ENCODE measurements at regions not wholly inside any gene's neighbourhood (a gene's known extent, or its start where the extent isn't known, plus 50 kb on each side); places are given as distances from the start of the nearest gene placed in this dataset.

GRCh38 chr2:150319658-150320555 lies 167.6 kb downstream of the RND3 start:
- no peak for TF ChIP-seq ZNF274 (IDR thresholded peaks at IDR 0.05; ENCODE audit: low read depth, low read length)
- no peak for TF ChIP-seq SUZ12 (IDR thresholded peaks at IDR 0.05; ENCODE audit: extremely low read depth, insufficient read depth, insufficient read length)
